ENCODE measurements at regions not wholly inside any gene's neighbourhood (a gene's known extent, or its start where the extent isn't known, plus 50 kb on each side); places are given as distances from the start of the nearest gene placed in this dataset.

DNA sequence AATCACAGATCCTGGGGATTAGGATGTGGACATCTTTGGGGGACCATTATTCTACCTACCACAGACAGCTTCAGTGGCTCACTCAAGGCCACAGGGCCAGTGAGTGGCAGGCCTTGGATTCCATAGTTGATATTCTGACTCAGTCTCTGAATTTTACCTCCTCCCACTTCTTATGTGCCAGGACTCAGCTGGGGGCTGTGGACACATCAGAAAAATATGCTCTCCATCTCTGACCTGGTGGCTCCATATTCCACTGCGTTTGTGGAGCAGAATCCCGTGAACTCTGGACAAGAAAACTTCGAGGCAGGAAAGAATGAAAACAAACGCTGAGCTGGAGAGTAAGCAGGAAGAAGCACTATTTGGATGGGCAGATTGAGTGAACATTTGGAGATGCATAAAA lies 301.8 kb upstream of the MAF start:
- TF ChIP-seq EZH2 (IDR thresholded peaks at IDR 0.05; ENCODE audit: low read depth) (no peak), CTCF (conservative IDR thresholded peaks at IDR 0.05) (no peak)

All from PC-9 (cell line).